RWPE2 (cell line): ENCODE measurements at regions not wholly inside any gene's neighbourhood (a gene's known extent, or its start where the extent isn't known, plus 50 kb on each side); places are given as distances from the start of the nearest gene placed in this dataset.
A peak's percentile ranks its signal among the peaks of the same experiment; 100 is the strongest.

Experiments used
- ATAC-seq: fragments of 200-7000 bp; cut with Tn5 transposase; 3 replicates; pipeline ENCODE4 v1.9.1; 2021; ENCODE audit warnings: low read depth
- DNase-seq: peaks from one replicate; pipeline ENCODE4 v3.0.0-alpha.2; 2020; ENCODE audit warnings: low spot score
- H3K27ac ChIP-seq: fragments of 450-650 bp; 2 replicates; pipeline ENCODE4 v1.5.1; 2017; ENCODE audit warnings: mild to moderate bottlenecking; ENCODE audit not compliant: poor library complexity, severe bottlenecking
- H3K27me3 ChIP-seq: fragments of 250-450 bp; sonication (Bioruptor Pico); 2 replicates; pipeline ENCODE4 v1.5.1; 2021; ENCODE audit warnings: mild to moderate bottlenecking, moderate library complexity; ENCODE audit not compliant: insufficient read depth, poor library complexity, severe bottlenecking
- H3K36me3 ChIP-seq: fragments of 250-450 bp; sonication (Bioruptor Pico); 2 replicates; pipeline ENCODE4 v1.5.1; 2020; ENCODE audit warnings: low read depth, mild to moderate bottlenecking, moderate library complexity
- H3K4me1 ChIP-seq: fragments of 250-450 bp; sonication (Bioruptor Pico); 2 replicates; pipeline ENCODE4 v1.5.1; 2021; ENCODE audit warnings: mild to moderate bottlenecking, moderate library complexity; ENCODE audit not compliant: insufficient read depth, poor library complexity, severe bottlenecking
- H3K4me3 ChIP-seq: fragments of 250-450 bp; sonication (Bioruptor Pico); 2 replicates; pipeline ENCODE4 v1.5.1; 2021; ENCODE audit warnings: mild to moderate bottlenecking, moderate library complexity; ENCODE audit not compliant: severe bottlenecking
- H3K9me3 ChIP-seq: fragments of 250-450 bp; sonication (Bioruptor Pico); 2 replicates; pipeline ENCODE4 v1.5.1; 2021; ENCODE audit warnings: mild to moderate bottlenecking, moderate library complexity; ENCODE audit not compliant: severe bottlenecking
- TF ChIP-seq, protein P1 (sequence below): fragments of 450-650 bp; IDR thresholded peaks from one replicate; pipeline ENCODE4 v1.5.1; 2017; ENCODE audit warnings: mild to moderate bottlenecking, moderate library complexity; ENCODE audit not compliant: poor library complexity, severe bottlenecking

DNA sequence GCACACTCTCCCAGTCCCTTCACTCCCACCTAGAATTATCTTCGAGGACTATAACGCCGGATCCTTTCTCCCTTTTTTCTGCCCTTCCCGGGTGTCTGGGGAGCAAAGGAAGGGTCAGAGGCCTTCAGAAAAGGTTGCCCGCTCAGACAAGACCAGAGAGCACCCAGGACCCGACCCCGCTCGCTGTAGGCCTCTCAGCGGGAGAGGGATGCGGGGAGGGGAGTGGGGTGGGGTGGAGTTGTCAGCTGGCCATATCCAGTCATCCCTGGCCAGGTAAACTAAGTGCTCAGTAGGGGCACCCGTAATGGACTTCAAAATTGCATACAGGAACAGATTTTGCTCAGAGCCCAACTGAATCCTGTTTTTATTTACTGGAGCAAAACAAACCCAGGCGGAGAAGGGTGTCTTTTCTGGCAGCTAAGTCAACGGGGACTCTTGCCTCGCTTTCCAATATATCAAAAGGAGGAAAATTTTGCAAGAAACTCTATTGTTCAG, 65.0 kb downstream of the NOL4 start:
- no peak overlapping the region for H3K4me3 ChIP-seq
- ATAC-seq (no peak), DNase-seq (no peak)
- H3K27me3 ChIP-seq, result peaks cover 45% of the 10 kb centered on the region
- no peaks in the 10 kb centered on the region for H3K36me3 ChIP-seq
- H3K27ac ChIP-seq, result no peak overlapping the region
- no peaks in the 10 kb centered on the region for H3K9me3 ChIP-seq
- TF ChIP-seq, protein P1, sequence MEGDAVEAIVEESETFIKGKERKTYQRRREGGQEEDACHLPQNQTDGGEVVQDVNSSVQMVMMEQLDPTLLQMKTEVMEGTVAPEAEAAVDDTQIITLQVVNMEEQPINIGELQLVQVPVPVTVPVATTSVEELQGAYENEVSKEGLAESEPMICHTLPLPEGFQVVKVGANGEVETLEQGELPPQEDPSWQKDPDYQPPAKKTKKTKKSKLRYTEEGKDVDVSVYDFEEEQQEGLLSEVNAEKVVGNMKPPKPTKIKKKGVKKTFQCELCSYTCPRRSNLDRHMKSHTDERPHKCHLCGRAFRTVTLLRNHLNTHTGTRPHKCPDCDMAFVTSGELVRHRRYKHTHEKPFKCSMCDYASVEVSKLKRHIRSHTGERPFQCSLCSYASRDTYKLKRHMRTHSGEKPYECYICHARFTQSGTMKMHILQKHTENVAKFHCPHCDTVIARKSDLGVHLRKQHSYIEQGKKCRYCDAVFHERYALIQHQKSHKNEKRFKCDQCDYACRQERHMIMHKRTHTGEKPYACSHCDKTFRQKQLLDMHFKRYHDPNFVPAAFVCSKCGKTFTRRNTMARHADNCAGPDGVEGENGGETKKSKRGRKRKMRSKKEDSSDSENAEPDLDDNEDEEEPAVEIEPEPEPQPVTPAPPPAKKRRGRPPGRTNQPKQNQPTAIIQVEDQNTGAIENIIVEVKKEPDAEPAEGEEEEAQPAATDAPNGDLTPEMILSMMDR, result no peak
- no peaks in the 10 kb centered on the region for H3K4me1 ChIP-seq

DNA sequence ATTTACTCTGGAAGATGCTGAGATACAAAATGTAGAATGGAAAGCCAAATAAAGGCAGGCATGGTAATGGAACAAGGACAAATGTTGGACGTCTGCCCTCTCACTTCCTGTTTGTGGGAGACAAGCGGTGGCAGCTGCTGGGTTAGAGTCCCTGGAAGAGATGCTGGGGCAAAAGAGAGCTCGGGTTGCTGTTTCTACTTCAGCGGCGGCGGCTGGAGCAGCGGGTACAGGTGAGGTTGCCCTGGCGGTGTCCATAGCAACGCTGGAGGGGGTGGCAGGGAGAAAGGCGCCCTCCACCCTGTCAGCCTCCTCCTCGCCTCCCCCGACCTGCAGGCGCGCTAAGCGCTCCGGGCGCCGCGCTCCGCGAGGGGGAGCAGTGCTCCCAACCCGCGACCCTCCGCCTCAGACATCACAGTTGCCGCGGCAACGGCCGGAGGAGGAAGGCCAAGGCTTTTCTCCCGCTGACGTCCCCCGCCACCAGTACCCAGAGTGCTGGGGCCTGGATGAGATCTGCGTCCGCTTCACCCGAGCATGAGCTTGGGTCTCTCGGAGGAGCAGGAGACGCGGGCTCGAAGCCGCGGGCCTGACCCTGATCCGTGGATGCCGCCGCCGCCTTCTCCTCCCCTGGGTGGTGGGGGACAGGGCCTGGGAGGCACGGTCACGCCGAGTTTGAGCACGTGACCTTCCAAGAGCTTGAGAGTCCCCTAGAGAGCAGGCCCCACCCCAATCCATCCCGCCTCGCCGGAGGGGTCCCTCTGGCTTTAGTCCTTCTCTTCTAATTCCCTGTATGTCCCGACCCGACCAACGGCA, 65.6 kb downstream of the NOL4 start:
- H3K36me3 ChIP-seq, result no peaks in the 10 kb centered on the region
- H3K4me1 ChIP-seq, result peaks cover 1% of the 10 kb centered on the region
- ATAC-seq (peak; percentile 27; the same call in 2 of the 3 replicates), DNase-seq (peak; percentile 39)
- peaks cover 45% of the 10 kb centered on the region for H3K27me3 ChIP-seq
- H3K27ac ChIP-seq, result no peak overlapping the region
- TF ChIP-seq, protein P1, result no peak
- no peaks in the 10 kb centered on the region for H3K9me3 ChIP-seq
- no peak overlapping the region for H3K4me3 ChIP-seq

DNA sequence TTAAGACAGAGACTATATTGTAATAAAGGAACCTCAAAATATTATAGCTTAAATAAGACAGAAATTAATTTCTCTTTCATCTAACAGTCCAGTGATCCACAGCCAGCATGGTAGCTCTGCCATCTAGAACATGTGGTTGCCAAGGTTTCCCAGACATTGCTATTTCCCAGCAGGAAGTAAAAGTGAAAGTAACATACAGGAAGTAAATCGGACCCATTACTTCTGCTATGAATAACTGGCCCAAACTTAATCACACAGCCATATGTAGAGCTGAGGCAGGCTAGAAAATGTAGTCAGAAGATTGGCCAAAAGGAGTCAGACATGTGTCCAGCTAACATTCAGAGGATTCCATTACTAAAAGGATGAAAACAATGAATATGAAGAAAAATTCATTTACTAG, 71.0 kb downstream of the NOL4 start:
- H3K27me3 ChIP-seq, result peaks cover 17% of the 10 kb centered on the region
- ATAC-seq, result peak; percentile 41; the same call in 1 of the 3 replicates
- H3K4me1 ChIP-seq, result peaks cover 3% of the 10 kb centered on the region
- TF ChIP-seq, protein P1, result no peak
- DNase-seq, result no peak
- no peaks in the 10 kb centered on the region for H3K9me3 ChIP-seq
- no peak overlapping the region for H3K27ac ChIP-seq
- no peaks in the 10 kb centered on the region for H3K36me3 ChIP-seq
- no peak overlapping the region for H3K4me3 ChIP-seq

DNA sequence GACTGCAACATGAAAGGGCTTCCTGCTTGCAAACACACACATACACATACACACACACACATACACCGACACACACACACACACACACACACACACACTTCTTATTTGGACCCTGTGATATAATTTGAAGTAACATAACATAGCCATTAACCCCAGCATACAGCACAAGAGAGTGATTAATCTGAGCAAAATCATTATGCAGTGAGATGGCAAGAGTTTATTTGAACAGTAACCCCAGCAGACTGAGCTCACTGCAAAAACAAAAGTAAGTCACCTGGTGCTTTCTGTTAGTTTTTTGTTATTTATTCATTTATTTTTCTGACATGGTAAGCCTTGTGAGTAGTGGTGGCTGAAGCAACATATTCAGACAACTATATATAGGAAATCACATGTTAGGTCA, 93.7 kb downstream of the NOL4 start:
- Histone ChIP-seq H3K36me3 (no peaks in the 10 kb centered on the region), H3K4me1 (no peaks in the 10 kb centered on the region), H3K27me3 (no peaks in the 10 kb centered on the region), H3K4me3 (no peak overlapping the region), H3K9me3 (no peaks in the 10 kb centered on the region), H3K27ac (no peak overlapping the region)
- no peak for DNase-seq
- no peak for ATAC-seq
- TF ChIP-seq, protein P1, result no peak

DNA sequence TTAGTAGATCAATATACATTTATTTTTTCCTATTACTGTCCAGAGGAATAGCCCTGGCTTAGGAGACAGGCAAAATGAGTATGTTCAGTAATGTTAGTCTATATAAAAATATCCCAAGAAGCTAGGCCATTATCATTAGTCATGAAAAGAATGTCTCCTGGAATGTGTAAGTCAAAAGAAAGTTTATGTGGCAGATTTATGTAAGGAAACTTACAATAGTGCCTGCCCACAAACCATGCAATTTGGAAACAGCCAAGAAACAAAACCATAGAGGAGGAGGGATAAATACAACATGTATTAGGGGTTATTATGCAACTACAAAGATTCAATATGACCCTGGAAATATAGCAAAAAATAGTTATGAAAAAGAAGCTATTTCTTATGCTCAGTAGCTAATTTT, 96.3 kb downstream of the NOL4 start:
- H3K9me3 ChIP-seq, result no peaks in the 10 kb centered on the region
- H3K27ac ChIP-seq, result no peak overlapping the region
- H3K4me1 ChIP-seq, result no peaks in the 10 kb centered on the region
- TF ChIP-seq, protein P1, result no peak
- H3K36me3 ChIP-seq, result no peaks in the 10 kb centered on the region
- no peak overlapping the region for H3K4me3 ChIP-seq
- H3K27me3 ChIP-seq, result no peaks in the 10 kb centered on the region
- DNase-seq (no peak), ATAC-seq (peak; percentile 35; the same call in 1 of the 3 replicates)
